GM21723 (cell line): ENCODE measurements at regions not wholly inside any gene's neighbourhood (a gene's known extent, or its start where the extent isn't known, plus 50 kb on each side); places are given as distances from the start of the nearest gene placed in this dataset.
"Not testable (repeated sequence)": the region's sequence is repeated elsewhere in the genome, so short reads cannot be mapped to it uniquely, and the experiment has no call there.

ENCODE experiments used
- ATAC-seq: cut with Tn5 transposase; IDR thresholded peaks from one replicate; pipeline ENCODE4 v1.9.1; 2021; ENCODE audit warnings: mild to moderate bottlenecking, moderate library complexity; ENCODE audit not compliant: unreplicated experiment

- ATAC-seq, result not testable (repeated sequence)
Observed at GRCh38 chr2:101645886-101646285, 51.6 kb upstream of the MAP4K4 start.

- no peak for ATAC-seq
Observed at GRCh38 chr2:101644842-101645383, 52.6 kb upstream of the MAP4K4 start.

GRCh38 chr2:101643004-101643524 lies 54.4 kb upstream of the MAP4K4 start:
- no peak for ATAC-seq

- ATAC-seq, result no peak
Observed at GRCh38 chr2:101638817-101639605, 58.5 kb upstream of the MAP4K4 start.

GRCh38 chr2:101638181-101638711 lies 59.3 kb upstream of the MAP4K4 start:
- no peak for ATAC-seq

GRCh38 chr2:101630224-101630949 lies 67.1 kb upstream of the MAP4K4 start:
- ATAC-seq, result no peak

- ATAC-seq, result no peak
Observed at GRCh38 chr2:101628030-101628392, 69.5 kb upstream of the MAP4K4 start.

GRCh38 chr2:101627285-101628029 lies 70.0 kb upstream of the MAP4K4 start:
- no peak for ATAC-seq

GRCh38 chr2:101625814-101626213 lies 71.7 kb upstream of the MAP4K4 start:
- ATAC-seq, result not testable (repeated sequence)

- no peak for ATAC-seq
Observed at GRCh38 chr2:101625387-101625786, 72.1 kb upstream of the MAP4K4 start.

GRCh38 chr2:101624706-101625332 lies 72.7 kb upstream of the MAP4K4 start:
- ATAC-seq, result no peak

- peak; percentile 71 for ATAC-seq
Observed at GRCh38 chr2:101623031-101623521, 74.4 kb upstream of the MAP4K4 start.

GRCh38 chr2:101622210-101623030 lies 75.1 kb upstream of the MAP4K4 start:
- peak; percentile 93 for ATAC-seq

- ATAC-seq, result no peak
Observed at GRCh38 chr2:101619191-101619591, 78.3 kb upstream of the MAP4K4 start.

GRCh38 chr2:101617796-101618195 lies 79.7 kb upstream of the MAP4K4 start:
- no peak for ATAC-seq

GRCh38 chr2:101617188-101617587 lies 80.3 kb upstream of the MAP4K4 start:
- no peak for ATAC-seq

GRCh38 chr2:101614127-101614759 lies 83.3 kb upstream of the MAP4K4 start:
- no peak for ATAC-seq

- ATAC-seq, result no peak
Observed at GRCh38 chr2:101613056-101613704, 84.3 kb upstream of the MAP4K4 start.
